K562 (cell line): ENCODE measurements at regions not wholly inside any gene's neighbourhood (a gene's known extent, or its start where the extent isn't known, plus 50 kb on each side); places are given as distances from the start of the nearest gene placed in this dataset.

Experiments
- ATAC-seq: fragments of 200-7000 bp; cut with Tn5 transposase; 3 replicates; pipeline ENCODE4 v1.9.1; 2020; ENCODE audit warnings: moderate library complexity
- BruUV-seq: library from RNA; stranded (reverse); fragments of 400-500 nt; replicated peaks from 2 replicates; lab custom pipeline; 2021; lab: Mats Ljungman, UMichigan
- CTCF ChIA-PET: fragments of 300-600 bp; formaldehyde crosslinking; extraction: SDS; loops from one replicate; lab custom pipeline; 2021; ENCODE audit warnings: low intra/inter-chr PET ratio; lab: Yijun Ruan, JAX
- POLR2A ChIA-PET: fragments of 300-600, 350-650 bp; sonication (Branson Sonifier 250); formaldehyde crosslinking; extraction: SDS; loops from one replicate; lab custom pipeline; 2021; ENCODE audit warnings: antibody characterized with exemption, inconsistent platforms; lab: Yijun Ruan, JAX
- DNase-seq, 4 experiments: peaks; one replicate each; pipeline versions ENCODE4 v3.0.0 to v3.0.0-alpha.2; 2011 to 2018; ENCODE audit warnings: low spot score in 3 of 4, mixed read lengths in 3 of 4; ENCODE audit errors: extremely low read depth in 1 of 4
- FAIRE-seq: peaks from 2 replicates; lab custom pipeline; 2011; peaks lifted over from hg19 to GRCh38; lab: Jason Lieb, UNC
- H2AFZ ChIP-seq: 2 replicates; pipeline ENCODE4 v1.6.0; 2011; ENCODE audit warnings: low read depth, low read length, control low read depth, inconsistent platforms
- H3K27ac ChIP-seq: fragments of 200-600 bp; 3 replicates; pipeline ENCODE4 v1.8.0; 2011; ENCODE audit warnings: low read depth, mild to moderate bottlenecking, control low read depth, inconsistent platforms, low read length, moderate library complexity, mixed read lengths; ENCODE audit errors: extremely low read depth
- H3K27me3 ChIP-seq, 2 experiments: fragments of 300-600 bp in 1 of 2; 2 replicates in 1 of 2; 3 replicates in 1 of 2; pipeline versions ENCODE4 v1.6.0 to v1.8.0; 2011; ENCODE audit warnings: inconsistent platforms in 2 of 2, low read length in 2 of 2, mild to moderate bottlenecking in 1 of 2, mixed read lengths in 1 of 2, moderate library complexity in 1 of 2; ENCODE audit not compliant: control insufficient read depth in 2 of 2, insufficient read depth in 2 of 2
- H3K36me3 ChIP-seq: fragments of 300-600 bp; 3 replicates; pipeline ENCODE4 v1.8.0; 2011; ENCODE audit warnings: mild to moderate bottlenecking, low read length, inconsistent platforms; ENCODE audit not compliant: control insufficient read depth, insufficient read depth
- H3K4me1 ChIP-seq, 2 experiments: fragments of 200-600 bp in 1 of 2; replicated peaks in 1 of 2; 2 replicates in 1 of 2; 3 replicates in 1 of 2; pipeline versions ENCODE4 v1.5.1 to v1.8.0; 2011; ENCODE audit warnings: inconsistent platforms in 2 of 2, low read length in 2 of 2, mild to moderate bottlenecking in 1 of 2, mixed read lengths in 1 of 2, moderate library complexity in 1 of 2; ENCODE audit not compliant: control insufficient read depth in 2 of 2, insufficient read depth in 2 of 2
- H3K4me2 ChIP-seq: 2 replicates; pipeline ENCODE4 v1.6.1; 2011; ENCODE audit warnings: low read length, control low read depth, inconsistent platforms, mixed read lengths; ENCODE audit not compliant: insufficient read depth
- H3K4me3 ChIP-seq: fragments of 200-600 bp; sonication (generic), shearing (Covaris generic); 2 replicates; pipeline ENCODE4 v1.5.1; 2016; ENCODE audit warnings: control low read depth, inconsistent platforms
- H3K79me2 ChIP-seq: fragments of 200-600 bp; 3 replicates; pipeline ENCODE4 v1.8.0; 2011; ENCODE audit warnings: low read length, inconsistent platforms; ENCODE audit not compliant: control insufficient read depth, insufficient read depth
- H3K9ac ChIP-seq, 2 experiments: 2 replicates each; pipeline versions ENCODE4 v1.6.0 to v1.6.1; 2011; ENCODE audit warnings: low read depth in 2 of 2, low read length in 2 of 2, control low read depth in 1 of 2, inconsistent platforms in 1 of 2, mild to moderate bottlenecking in 1 of 2, mixed read lengths in 1 of 2; ENCODE audit not compliant: insufficient read depth in 1 of 2
- H3K9me1 ChIP-seq: one replicate; pipeline ENCODE4 v1.6.0; 2011; ENCODE audit warnings: inconsistent platforms, mild to moderate bottlenecking, low read length, moderate library complexity; ENCODE audit not compliant: control insufficient read depth, insufficient read depth
- H3K9me3 ChIP-seq: replicated peaks from 2 replicates; pipeline ENCODE4 v1.5.1; 2011; ENCODE audit warnings: low read depth, low read length, inconsistent platforms; ENCODE audit not compliant: control insufficient read depth, insufficient read depth
- H4K20me1 ChIP-seq: replicated peaks from 2 replicates; pipeline ENCODE4 v1.6.1; 2011; ENCODE audit warnings: low read length, inconsistent platforms, mixed read lengths; ENCODE audit not compliant: control insufficient read depth, insufficient read depth
- MECOM ChIP-seq: fragments of 250-450 bp; sonication (Bioruptor Pico); IDR thresholded peaks from 2 replicates; pipeline ENCODE4 v1.8.0; 2022; ENCODE audit warnings: inconsistent platforms
- NEUROD1 ChIP-seq: fragments of 150-350 bp; IDR thresholded peaks from 2 replicates; pipeline ENCODE4 v1.6.1; 2014; ENCODE audit warnings: borderline replicate concordance, low read length, low read depth; ENCODE audit not compliant: partially characterized antibody
- PBX2 ChIP-seq, 2 experiments: IDR thresholded peaks in 1 of 2; conservative IDR thresholded peaks in 1 of 2; 2 replicates each; pipeline ENCODE4 v1.6.1; 2016; ENCODE audit warnings: low read depth in 2 of 2, mild to moderate bottlenecking in 1 of 2, missing compliant biosample characterization in 1 of 2, missing genetic modification characterization in 1 of 2, moderate library complexity in 1 of 2
- PCBP2 ChIP-seq: fragments of 200-400 bp; formaldehyde crosslinking; IDR thresholded peaks from 2 replicates; pipeline ENCODE4 v1.6.1; 2018; ENCODE audit warnings: low read length, low read depth, mild to moderate bottlenecking, moderate library complexity; ENCODE audit not compliant: poor library complexity, severe bottlenecking
- SIN3A ChIP-seq, 2 experiments: fragments of 150-350 bp in 1 of 2; IDR thresholded peaks; 2 replicates each; pipeline ENCODE4 v1.6.1; 2011 to 2016; ENCODE audit warnings: borderline replicate concordance in 2 of 2, low read depth in 2 of 2, low read length in 2 of 2, mild to moderate bottlenecking in 2 of 2, moderate library complexity in 2 of 2; ENCODE audit not compliant: control insufficient read depth in 1 of 2
- TARDBP ChIP-seq: fragments of 450-650 bp; IDR thresholded peaks from 2 replicates; pipeline ENCODE4 v1.6.1; 2016
- WGBS: fragments of 100-300 bp; shearing (Covaris generic); methylation state at CpG from one replicate; pipeline ENCODE4 v1.1.6; 2016; ENCODE audit warnings: low coverage, mixed read lengths; ENCODE audit not compliant: insufficient coverage; ENCODE audit errors: missing lambda C conversion rate; 5-methylcytosine and 5-hydroxymethylcytosine counted together
- in situ Hi-C: fragments of 300-500 bp; cut with MboI; formaldehyde crosslinking; loops from 4 replicates; pipeline ENCODE4 v1.15.0; 2018; ENCODE audit warnings: inconsistent platforms, mixed read lengths
- intact Hi-C: fragments of 100-400 bp; cut with micrococcal nuclease; formaldehyde crosslinking; loops from 2 replicates; pipeline ENCODE4 v1.14.2; 2022
- TF ChIP-seq, protein P1 (sequence below): fragments of 450-650 bp; IDR thresholded peaks from 2 replicates; pipeline ENCODE4 v1.6.1; 2016

- no peak for TF ChIP-seq NEUROD1
- TF ChIP-seq SIN3A (IDR thresholded peaks at IDR 0.05; ENCODE audit: borderline replicate concordance in 2 of 2, control insufficient read depth in 1 of 2, low read depth in 2 of 2, low read length in 2 of 2) = no peak
These were observed 65.8 kb upstream of the BCL9 start (continued) for GRCh38 chr1:147475488-147475887.

DNA sequence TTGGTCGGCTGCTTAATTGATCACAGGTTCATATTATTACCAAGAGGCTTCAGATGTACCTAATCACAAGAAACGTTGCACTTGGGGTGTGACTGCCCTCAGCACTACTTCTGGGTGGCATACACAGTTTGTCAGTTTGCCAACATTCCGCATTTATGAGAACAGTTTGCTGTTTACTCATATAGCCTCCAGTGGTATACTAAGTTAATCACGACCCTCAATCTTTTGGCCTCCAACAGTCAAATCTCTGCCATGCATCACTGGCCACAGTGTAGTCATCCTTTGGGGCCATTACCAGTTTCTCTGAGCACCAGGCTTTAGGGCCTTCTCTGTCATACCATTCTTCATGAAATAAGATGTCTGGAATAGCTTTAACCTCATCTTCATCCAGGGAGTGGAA is 62.8 kb upstream of the BCL9 start:
- no peak for DNase-seq
- no peak overlapping the region for H2AFZ ChIP-seq
- in situ Hi-C loops = no loop called here
- BruUV-seq = no TSS peak
- CTCF ChIA-PET = no interaction called here
- TF ChIP-seq, protein P1, sequence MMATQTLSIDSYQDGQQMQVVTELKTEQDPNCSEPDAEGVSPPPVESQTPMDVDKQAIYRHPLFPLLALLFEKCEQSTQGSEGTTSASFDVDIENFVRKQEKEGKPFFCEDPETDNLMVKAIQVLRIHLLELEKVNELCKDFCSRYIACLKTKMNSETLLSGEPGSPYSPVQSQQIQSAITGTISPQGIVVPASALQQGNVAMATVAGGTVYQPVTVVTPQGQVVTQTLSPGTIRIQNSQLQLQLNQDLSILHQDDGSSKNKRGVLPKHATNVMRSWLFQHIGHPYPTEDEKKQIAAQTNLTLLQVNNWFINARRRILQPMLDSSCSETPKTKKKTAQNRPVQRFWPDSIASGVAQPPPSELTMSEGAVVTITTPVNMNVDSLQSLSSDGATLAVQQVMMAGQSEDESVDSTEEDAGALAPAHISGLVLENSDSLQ = no peak
- TF ChIP-seq MECOM (CRISPR knock-in tag) (no peak), TARDBP (no peak), PCBP2 (no peak), PBX2 (CRISPR knock-in tag; IDR thresholded peaks at IDR 0.05; ENCODE audit: low read depth) (no peak), PBX2 (tag; conservative IDR thresholded peaks at IDR 0.05; ENCODE audit: low read depth) (no peak)
- TF ChIP-seq, all 486 proteins: peak for 0
- H4K20me1 ChIP-seq = no peaks in the 10 kb centered on the region
- H3K27me3 ChIP-seq = peaks cover 2 to 7% of the 10 kb centered on the region in 2 experiments; a peak in 2 of 5 replicates
- no peaks in the 10 kb centered on the region for H3K9me3 ChIP-seq
- no peak overlapping the region for H3K27ac ChIP-seq
- intact Hi-C loops = no loop called here
- no peak overlapping the region for H3K9ac ChIP-seq
- no peaks in the 10 kb centered on the region for H3K4me1 ChIP-seq
- POLR2A ChIA-PET = no interaction called here
- H3K4me3 ChIP-seq = no peak overlapping the region
- H3K79me2 ChIP-seq = no peaks in the 10 kb centered on the region
- ATAC-seq = no peak
- H3K36me3 ChIP-seq = no peaks in the 10 kb centered on the region
- H3K9me1 ChIP-seq = no peaks in the 10 kb centered on the region
- 3% methylated on average over 4 of the region's 4 CpGs for WGBS
- FAIRE-seq = no peak
- no peak overlapping the region for H3K4me2 ChIP-seq
